Nucleus accumbens (tissue), 56 donors: ENCODE measurements at regions not wholly inside any gene's neighbourhood (a gene's known extent, or its start where the extent isn't known, plus 50 kb on each side); places are given as distances from the start of the nearest gene placed in this dataset.
"Not testable (repeated sequence)": the region's sequence is repeated elsewhere in the genome, so short reads cannot be mapped to it uniquely, and the experiment has no call there.

ENCODE experiments used
- DNase-seq, 56 donors: peaks; one replicate each; lab custom pipeline; 2025; lab: John Stamatoyannopoulos, UW

DNA sequence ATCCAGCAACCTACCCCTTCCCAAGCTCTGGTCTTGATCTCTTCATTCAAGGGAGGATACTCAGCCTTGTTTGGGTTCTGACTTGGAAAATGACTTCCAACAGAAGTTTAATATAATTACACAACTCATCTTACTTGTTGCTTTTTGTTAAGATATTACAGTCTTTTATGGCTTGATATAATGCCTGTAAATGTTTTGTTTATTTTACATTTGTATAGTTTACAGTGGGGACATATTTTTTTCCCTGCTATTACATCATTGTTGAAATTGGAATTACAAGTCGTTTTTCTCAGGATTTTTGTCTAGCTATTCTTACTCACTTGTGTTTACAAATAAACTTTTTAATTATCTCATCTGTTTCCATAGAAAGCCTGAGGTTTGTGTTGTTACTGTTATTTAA is 436.0 kb downstream of the CNTNAP4 start:
- no peak for DNase-seq

DNA sequence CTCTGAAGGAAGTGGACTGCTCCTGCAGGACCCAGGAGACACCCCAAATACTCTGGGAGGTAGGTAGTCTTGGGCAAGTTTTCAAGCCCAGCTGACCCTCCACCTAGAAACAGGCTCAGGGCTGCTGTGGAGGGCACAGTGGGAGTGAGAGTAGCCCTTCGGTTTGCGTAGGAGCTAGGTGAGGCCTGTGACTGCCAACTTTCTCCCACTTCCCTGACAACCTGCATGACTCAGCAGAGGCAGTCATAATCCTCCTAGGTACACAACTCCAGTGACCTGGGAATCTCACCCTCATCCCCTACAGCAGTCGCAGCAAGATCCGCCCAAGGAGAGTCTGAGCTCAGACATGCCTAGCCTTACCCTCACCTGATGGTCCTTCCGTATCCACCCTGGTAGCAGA is 439.1 kb downstream of the CNTNAP4 start:
- not testable (repeated sequence) for DNase-seq

DNA sequence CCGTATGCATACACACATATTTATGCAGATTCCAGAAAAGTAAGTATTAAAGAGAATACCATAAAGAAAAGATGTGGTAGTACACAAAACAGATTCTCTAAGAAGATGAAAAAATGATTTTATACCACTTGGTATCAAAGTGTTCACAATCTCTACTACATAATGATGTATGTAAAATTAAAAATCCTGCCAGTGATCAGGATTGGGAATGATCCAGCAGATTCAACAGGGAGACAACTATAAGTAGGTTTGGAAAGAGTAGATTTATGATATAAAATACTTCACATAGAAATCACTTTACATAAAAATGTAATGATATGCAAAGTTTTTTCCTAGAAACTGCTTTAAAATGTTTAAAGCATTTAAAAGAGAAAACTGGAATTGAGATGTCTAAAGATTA is 447.0 kb downstream of the CNTNAP4 start:
- DNase-seq: no peak

DNA sequence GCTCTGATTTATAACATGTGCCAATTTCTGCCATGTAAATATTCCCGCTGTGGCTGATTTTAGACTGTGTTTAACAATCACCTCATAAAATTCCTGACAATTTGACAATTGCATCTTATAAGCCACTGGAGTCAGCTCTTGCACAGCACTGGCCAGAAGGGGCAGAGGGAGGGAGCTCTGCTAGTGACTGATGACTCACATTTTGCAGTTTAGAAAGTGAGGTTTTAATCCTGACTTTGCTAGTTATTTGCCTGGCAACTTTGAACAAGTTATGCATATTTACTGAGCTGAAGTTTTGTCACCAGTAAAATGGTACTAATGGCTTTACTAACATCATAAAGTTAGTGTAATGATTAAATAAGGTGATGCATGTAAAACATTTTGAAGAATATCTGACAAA is 452.3 kb downstream of the CNTNAP4 start:
- no peak for DNase-seq

DNA sequence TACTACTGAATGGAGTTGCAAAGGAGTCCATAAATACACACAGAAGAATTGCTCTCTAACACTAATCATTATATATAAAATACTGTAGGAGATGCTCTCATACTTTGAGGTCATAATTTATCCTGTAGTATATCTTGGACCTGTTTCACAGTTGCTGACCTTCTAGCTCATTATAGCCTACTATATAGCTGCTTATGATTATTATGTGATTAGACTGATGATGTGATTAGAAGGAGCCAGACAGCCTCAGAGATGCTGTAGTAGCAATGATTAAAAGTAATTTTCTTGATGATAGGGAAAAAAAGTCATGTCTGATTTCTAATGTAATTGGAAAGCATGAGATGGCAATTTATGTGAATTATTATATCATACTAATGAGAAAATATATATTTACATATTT is 455.7 kb downstream of the CNTNAP4 start:
- DNase-seq: no peak

DNA sequence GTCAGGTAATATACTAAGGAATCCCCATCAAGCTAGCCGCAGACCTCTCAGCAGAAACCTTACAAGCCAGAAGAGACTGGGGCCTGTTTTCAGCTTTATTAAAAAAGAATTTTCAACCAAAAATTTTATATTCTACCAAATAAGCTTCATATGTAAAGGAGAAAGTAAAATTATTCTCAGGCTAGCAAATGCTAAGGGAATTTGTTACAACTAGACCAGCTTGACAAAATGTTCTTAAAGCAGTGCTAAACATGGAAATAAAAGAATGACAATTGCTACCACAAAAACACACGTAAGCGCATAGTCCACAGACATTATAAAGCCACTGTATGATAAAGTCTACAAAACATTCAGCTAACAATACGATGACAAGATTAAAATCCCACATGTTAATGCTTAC is 449.4 kb upstream of the MON1B start:
- no peak for DNase-seq

DNA sequence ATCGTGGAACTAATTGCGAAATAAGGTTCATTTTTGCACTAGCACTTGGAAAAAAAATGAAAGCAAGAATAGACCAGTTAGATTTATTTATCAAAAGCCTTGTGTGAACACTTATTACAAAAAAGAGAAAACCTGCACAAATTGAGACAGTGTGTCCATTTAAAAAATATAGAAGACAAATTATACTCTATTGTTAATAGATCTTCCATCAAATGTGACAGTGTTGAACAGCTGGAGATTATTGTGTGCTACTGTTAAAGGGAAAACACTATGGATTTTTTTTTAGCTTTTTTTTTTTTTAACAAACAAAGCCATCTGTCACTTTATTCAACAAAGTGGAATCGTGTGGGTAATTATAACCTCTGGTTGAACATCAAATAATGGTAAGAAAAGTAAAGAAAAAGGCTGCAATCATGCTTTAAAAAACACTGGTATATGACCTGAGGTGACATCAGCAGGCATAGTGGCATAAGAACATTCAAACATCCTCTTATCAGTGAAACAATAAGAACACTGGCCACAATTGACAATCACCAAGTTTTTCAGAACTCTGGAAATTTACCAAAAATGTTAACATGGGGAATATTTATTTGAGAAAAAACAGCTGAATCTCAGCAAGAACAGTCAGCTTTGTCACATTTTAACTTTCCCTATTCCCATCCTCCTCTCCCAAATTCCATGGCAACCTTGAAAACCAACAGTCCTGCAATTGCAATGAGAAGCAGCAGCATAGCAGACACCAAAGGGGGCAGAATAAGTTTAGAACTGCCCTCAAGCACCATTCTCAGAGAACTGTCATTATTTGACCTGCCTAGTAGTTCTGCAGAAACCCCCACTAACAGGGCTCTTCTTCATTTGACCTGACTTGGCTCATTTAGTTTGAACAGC is 442.3 kb upstream of the MON1B start:
- no peak for DNase-seq

DNA sequence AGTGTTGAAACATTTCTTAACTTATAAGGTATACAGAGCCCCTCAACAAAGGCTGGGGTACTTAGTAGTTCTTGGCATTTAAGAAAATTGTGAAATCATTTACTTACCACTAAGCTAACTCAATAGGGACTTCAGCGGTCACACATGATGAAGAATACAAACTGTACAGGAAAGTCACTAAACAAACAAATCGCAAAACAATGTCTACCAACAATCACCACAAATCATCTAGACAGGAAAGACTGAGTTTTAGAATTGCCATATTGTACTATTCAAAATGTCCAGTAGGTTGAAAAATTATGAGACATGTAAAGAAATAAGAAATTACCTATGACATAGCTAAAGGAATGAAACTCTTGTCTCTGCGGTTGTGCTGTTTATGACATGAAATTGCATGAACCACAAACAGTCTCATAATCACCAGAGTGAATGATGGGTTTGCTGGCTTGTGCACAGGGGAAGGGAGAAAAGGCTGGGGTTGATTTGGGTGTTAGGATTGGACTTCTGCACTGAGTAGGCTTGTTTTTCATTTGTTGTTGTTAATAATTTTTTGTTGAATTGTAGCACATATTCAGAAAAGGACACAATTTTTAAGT is 441.1 kb upstream of the MON1B start:
- DNase-seq: no peak

DNA sequence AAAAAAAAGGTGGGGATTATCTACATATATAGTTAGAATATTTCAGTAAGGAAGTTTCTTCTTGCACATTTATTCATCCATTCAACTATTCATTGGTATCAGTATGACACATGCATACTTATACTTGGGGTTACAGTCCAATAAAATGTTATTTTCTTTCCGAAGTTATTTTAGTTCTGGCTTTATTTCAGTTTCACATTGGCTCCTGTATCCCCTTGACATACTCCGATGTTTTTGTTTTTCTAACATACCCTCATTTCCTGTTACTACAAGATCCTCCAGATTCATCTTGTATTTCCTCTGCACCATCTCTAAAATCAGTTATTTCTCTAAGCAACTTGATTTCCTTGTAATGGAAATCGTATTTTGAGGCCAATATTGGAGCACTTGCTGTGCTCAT is 435.5 kb upstream of the MON1B start:
- no peak for DNase-seq

DNA sequence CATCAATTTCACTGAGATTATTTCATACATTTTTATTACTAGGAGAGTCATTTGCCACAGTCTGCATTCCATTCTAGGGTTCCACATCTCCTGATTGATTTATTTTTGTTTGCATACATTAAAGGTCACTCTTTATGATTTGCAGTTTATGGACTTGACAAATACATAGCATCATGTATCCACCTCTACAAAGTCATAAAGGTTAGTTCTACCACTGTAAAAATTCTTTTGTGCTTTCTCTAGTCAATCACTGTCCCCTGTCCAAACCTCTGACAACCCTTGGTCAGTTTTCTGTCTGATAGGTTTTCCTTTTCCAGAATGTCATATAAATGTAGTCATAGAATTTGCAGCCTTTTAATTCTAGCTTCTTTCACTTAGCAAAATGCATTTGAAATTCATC is 434.6 kb upstream of the MON1B start:
- no peak for DNase-seq

DNA sequence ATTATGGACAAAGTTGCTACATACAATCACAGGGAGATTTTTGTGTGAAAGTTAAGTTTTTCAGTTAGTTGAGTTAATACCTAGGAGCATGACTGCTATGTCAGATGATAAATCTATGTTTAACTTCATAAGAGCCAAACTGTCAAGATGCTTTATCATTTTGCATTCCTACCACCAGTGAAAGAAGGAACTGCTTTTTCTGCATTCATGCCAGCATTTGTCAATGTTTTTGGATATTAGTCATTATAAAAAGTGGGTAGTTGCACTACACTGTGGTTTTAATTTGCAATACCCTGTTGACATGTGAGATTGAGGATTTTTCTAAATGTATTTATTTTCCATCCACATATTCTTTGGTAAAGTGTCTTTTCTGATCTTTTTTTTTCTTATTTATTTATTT is 434.0 kb upstream of the MON1B start:
- DNase-seq: no peak

DNA sequence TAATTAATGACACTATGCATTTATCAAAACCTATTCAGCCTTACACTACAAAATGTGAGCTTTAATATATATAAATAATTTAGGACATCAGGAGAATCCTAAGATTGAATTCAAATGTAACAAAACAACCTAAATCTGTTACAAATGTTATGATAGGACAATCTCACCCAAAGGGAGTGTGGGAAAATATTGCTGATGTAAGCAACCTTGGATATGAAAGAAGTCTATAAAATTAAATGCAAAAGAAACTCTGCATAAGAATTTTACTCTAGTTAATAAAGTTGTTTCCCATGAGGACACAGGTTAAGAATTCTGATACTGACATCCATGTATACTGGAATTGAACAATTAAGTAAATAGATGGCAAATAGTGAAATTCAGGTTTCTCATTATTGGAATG is 424.5 kb upstream of the MON1B start:
- no peak for DNase-seq

DNA sequence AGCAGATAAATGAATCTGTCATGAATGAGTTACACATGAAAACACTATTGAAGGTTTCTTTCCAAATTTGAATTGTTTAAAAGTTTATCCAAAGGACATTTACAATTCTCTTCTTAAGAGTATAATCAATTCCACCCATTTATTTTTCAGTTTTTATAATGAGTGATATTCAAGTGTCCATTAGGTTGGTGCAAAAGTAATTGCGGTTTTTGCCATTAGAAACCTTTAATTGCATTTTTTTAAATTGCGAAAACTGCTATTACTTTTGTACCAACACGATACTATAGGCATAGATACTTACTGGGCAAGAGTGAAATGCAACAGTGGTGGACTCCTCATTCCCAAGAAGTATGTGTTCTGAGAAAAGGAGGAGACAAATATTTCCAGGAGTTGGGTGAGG is 422.7 kb upstream of the MON1B start:
- DNase-seq: no peak

DNA sequence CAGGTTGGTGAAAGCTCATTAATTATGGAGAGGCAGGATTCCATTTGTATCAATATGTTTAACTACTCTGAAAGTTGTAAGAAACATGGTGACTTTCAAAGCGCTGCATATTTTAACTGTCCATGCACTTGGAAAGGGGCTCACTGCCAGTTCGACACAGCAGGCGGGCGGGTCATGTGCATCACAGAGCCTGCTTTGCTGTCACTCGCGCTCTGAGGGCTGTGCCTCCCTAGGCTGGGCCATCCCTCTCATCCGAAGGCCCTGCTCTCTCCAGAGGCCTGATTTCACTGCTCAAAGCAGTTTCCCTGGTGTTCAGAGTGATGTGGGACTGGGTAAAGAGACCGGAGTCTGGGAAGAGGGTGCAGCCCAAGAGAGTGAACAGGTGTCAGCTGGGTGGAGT is 422.0 kb upstream of the MON1B start:
- no peak for DNase-seq

DNA sequence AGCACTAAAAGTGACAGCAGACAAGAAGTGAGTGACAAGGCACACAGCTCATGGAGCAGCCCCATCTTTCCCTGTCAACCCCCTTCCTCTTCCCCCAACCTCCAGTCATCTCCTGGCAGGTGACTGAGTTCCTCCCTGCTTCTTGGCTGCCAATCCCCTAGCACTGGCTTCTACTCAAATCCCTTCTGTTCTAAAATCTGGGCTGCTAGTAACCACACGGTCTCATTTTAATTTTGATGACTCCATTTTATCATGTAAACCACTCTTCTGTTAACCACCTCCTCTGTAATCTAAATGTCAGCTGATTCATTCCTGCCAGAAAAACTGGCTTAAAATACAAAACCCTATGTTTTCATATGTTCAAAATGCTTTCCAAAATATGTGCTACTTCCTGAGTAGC is 419.8 kb upstream of the MON1B start:
- DNase-seq: no peak

DNA sequence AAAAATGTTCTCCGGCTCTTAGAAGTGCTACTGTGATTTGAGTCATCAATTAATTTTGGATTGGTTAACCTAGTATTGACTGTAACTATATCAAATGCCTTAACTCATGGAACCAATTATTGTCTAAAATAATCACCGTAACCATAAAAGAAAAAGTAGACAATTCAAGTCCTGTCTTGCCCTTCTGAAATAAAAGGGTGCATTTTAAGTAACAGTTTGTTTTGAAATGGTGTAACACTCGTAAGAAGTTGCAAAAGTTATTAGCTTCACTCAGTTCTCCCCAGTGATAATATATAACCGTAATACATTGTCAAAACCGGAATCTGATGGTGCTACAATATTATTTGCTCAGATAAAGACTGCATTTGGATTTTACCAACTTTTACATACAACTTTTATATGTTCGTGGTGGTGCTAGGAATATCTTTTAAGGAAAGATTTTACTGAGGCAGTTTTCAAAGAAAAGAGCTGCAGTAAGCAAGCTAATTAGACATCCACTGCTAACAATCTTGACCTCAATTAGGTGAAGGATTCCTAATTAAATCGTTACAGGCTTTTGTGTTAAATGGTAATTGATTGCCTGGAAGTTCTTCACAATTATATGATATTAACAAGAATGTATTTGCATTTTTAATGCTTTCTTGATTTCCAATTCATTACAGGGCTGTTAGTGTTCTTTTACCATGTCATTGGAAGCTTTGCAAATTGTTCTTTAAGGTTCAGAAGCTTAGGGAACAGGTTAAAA is 413.1 kb upstream of the MON1B start:
- no peak for DNase-seq

DNA sequence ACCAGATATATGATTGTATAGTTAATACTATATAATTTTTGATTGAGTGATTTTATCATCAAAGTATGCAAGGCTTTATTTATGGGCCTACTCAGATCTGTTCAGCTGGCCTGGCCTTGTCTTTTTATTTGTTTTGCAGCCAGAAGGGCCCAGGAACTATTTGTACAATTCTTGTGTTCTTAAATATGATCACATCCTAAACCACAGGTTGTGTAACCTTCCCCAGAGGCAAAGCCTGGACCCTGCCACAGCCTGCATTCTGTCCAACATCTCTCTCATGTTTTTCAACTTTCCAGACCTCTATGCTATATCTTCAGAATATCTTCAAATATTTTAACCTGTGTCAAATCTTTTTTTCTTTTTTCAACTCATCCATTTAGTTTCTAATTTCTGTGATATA is 410.4 kb upstream of the MON1B start:
- DNase-seq: no peak

DNA sequence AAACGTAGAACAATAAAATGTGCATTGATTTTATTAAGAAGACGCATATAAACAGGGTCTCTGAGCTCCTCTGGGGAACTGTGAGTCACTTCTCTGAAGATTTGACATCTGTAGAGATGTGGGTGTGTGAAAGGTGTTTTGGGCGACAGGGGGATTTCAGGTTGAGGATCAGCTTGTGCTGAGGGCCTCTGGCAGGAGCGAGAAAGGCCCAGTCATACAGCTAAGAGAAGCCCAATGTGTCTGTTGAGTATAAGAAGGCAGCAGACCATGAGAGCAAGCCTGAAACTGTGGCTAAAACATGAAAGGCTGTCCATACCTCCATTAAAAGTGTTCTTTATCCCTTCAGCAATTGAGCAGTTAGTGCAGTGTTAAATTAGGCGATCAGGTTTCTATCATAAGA is 406.5 kb upstream of the MON1B start:
- no peak for DNase-seq

DNA sequence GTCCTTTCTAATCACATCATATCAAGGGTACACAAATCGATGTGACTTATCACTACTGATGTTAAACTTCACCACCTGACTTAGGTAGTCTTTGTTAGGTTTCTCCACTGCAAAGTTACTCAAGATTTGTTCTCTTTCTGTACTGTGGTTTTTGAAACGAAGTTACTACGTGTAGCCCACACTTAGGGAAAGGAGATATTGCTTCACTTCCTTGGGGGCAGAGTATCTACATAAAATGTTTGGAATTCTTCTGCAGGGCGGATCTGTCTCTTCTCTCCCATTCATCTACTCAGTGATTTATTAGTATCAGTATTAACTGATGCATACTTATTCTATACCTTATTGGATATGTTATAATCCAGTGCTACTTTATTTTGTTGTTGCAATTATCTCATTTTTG is 403.6 kb upstream of the MON1B start:
- DNase-seq: no peak

DNA sequence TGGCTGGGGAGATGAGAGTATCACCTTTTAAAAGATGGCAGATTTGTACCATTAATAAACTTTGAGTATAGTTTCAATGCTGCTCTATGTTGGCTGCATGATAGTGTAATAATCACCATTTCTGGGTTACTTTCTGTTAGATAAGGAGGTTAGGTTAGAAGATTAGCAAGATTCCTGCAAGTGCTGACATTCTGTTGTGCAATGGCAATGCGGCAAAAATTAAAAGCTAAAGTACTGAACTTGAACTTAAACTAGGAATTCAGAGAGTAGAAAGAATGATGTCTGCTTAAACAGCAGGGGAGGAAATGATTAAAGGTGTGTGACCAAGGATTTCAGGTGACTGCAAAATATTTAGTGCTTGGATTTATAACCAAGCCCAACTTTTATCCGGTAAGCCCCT is 399.8 kb upstream of the MON1B start:
- no peak for DNase-seq

DNA sequence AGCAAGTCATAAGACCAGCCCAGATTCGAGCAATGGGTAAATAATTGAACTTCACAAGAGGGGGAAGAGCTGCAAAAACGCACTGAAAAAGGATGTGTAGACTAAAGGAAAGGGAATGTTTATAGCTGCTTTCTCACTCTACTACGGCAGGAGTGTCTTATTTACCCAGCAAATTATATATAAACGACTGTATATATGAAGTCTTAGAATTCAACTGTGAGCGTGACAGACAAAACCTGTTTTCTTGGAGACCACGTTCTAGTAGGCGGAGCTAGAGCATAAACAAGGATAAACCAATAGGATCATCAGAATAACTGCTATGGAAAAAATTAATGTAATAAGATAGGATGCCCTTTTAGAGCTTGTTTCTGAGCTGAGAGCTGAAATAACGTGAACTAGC is 394.6 kb upstream of the MON1B start:
- no peak for DNase-seq

DNA sequence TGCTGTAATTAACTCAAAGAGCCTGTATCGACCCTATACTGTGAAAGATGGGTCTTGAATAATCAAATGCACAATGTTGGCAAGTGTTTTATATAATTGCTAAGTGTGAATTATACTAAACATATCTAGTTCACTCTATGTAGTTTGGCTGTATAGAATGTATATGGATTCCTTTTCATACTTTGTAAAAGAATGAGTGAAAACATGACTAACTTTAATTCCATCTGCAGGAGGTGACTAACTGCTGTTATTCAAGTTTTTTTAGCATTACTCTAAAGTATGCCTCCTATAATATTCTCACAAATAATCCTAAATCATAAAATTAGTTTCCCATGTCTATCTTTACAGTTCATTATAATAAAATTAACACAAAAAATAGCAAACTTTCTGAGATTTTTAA is 394.0 kb upstream of the MON1B start:
- no peak for DNase-seq
